ENCODE measurements at regions not wholly inside any gene's neighbourhood (a gene's known extent, or its start where the extent isn't known, plus 50 kb on each side); places are given as distances from the start of the nearest gene placed in this dataset.

- H3K4me3 Mint-ChIP-seq = no peak overlapping the region
- DNase-seq (ENCODE audit: low spot score in 2 of 2) (no peak), ATAC-seq (ENCODE audit: low read depth) (no peak)
- no peaks in the 10 kb centered on the region for H3K9me3 Mint-ChIP-seq
- H3K27ac Mint-ChIP-seq = no peak overlapping the region
- no peaks in the 10 kb centered on the region for H3K4me1 Mint-ChIP-seq
- H3K27me3 Mint-ChIP-seq = no peaks in the 10 kb centered on the region
- no peaks in the 10 kb centered on the region for H3K36me3 Mint-ChIP-seq
These were observed 2126.6 kb downstream of the MRPL39 start for GRCh38 chr21:23480591-23481270.

GRCh38 chr21:23478381-23478780 lies 2128.9 kb downstream of the MRPL39 start:
- ATAC-seq (ENCODE audit: low read depth) = no peak
- DNase-seq (ENCODE audit: low spot score in 2 of 2) = no peak
- Mint-ChIP-seq H3K36me3 (no peaks in the 10 kb centered on the region), H3K4me1 (no peaks in the 10 kb centered on the region), H3K27ac (no peak overlapping the region), H3K4me3 (no peak overlapping the region), H3K27me3 (no peaks in the 10 kb centered on the region), H3K9me3 (no peaks in the 10 kb centered on the region)

GRCh38 chr21:23475281-23476219 lies 2131.7 kb downstream of the MRPL39 start:
- ATAC-seq (ENCODE audit: low read depth) (no peak), DNase-seq (ENCODE audit: low spot score in 2 of 2) (no peak)
- Mint-ChIP-seq H3K27ac (no peak overlapping the region), H3K4me3 (no peak overlapping the region), H3K36me3 (no peaks in the 10 kb centered on the region), H3K4me1 (no peaks in the 10 kb centered on the region), H3K9me3 (no peaks in the 10 kb centered on the region), H3K27me3 (no peaks in the 10 kb centered on the region)

GRCh38 chr21:23471877-23472276 lies 2135.4 kb downstream of the MRPL39 start:
- Mint-ChIP-seq H3K9me3 (no peaks in the 10 kb centered on the region), H3K4me3 (no peak overlapping the region), H3K27ac (no peak overlapping the region), H3K27me3 (peaks cover 2% of the 10 kb centered on the region), H3K4me1 (no peaks in the 10 kb centered on the region), H3K36me3 (no peaks in the 10 kb centered on the region)
- ATAC-seq (ENCODE audit: low read depth) (no peak), DNase-seq (ENCODE audit: low spot score in 2 of 2) (no peak)

GRCh38 chr21:23463365-23463764 lies 2143.9 kb downstream of the MRPL39 start:
- Mint-ChIP-seq H3K4me3 (no peak overlapping the region), H3K4me1 (no peaks in the 10 kb centered on the region), H3K27ac (no peak overlapping the region), H3K36me3 (no peaks in the 10 kb centered on the region), H3K9me3 (peaks cover 7% of the 10 kb centered on the region), H3K27me3 (peaks cover 2% of the 10 kb centered on the region)
- ATAC-seq (ENCODE audit: low read depth) (no peak), DNase-seq (ENCODE audit: low spot score in 2 of 2) (no peak)

GRCh38 chr21:23455676-23456075 lies 2151.6 kb downstream of the MRPL39 start:
- H3K27me3 Mint-ChIP-seq = no peaks in the 10 kb centered on the region
- no peaks in the 10 kb centered on the region for H3K9me3 Mint-ChIP-seq
- peaks cover 4% of the 10 kb centered on the region for H3K4me1 Mint-ChIP-seq
- ATAC-seq (ENCODE audit: low read depth) (no peak), DNase-seq (ENCODE audit: low spot score in 2 of 2) (no peak)
- no peaks in the 10 kb centered on the region for H3K36me3 Mint-ChIP-seq
- no peak overlapping the region for H3K27ac Mint-ChIP-seq
- H3K4me3 Mint-ChIP-seq = no peak overlapping the region

- no peaks in the 10 kb centered on the region for H3K27me3 Mint-ChIP-seq
- ATAC-seq (ENCODE audit: low read depth) = peak; percentile 44
- peaks cover 4% of the 10 kb centered on the region for H3K4me1 Mint-ChIP-seq
- H3K27ac Mint-ChIP-seq = no peak overlapping the region
- no peaks in the 10 kb centered on the region for H3K36me3 Mint-ChIP-seq
- peak overlapping the region; percentile 64 for H3K4me3 Mint-ChIP-seq
- DNase-seq (ENCODE audit: low spot score in 2 of 2) = no peak
- H3K9me3 Mint-ChIP-seq = no peaks in the 10 kb centered on the region
These were observed 2154.7 kb downstream of the MRPL39 start for GRCh38 chr21:23452384-23453083.

- no peaks in the 10 kb centered on the region for H3K36me3 Mint-ChIP-seq
- no peaks in the 10 kb centered on the region for H3K9me3 Mint-ChIP-seq
- DNase-seq (ENCODE audit: low spot score in 2 of 2) = no peak
- no peak overlapping the region for H3K27ac Mint-ChIP-seq
- no peak for ATAC-seq (ENCODE audit: low read depth)
- H3K27me3 Mint-ChIP-seq = no peaks in the 10 kb centered on the region
- no peaks in the 10 kb centered on the region for H3K4me1 Mint-ChIP-seq
- no peak overlapping the region for H3K4me3 Mint-ChIP-seq
These were observed 2162.0 kb downstream of the MRPL39 start for GRCh38 chr21:23445307-23445706.

GRCh38 chr21:23438081-23438480 lies 2169.2 kb downstream of the MRPL39 start:
- peaks cover 6% of the 10 kb centered on the region for H3K9me3 Mint-ChIP-seq

GRCh38 chr21:23402929-23403520 lies 2204.3 kb downstream of the MRPL39 start:
- H3K4me3 Mint-ChIP-seq = no peak overlapping the region

More at GRCh38 chr21:23438081-23438480, 2169.2 kb downstream of the MRPL39 start:
- Mint-ChIP-seq H3K4me1 (no peaks in the 10 kb centered on the region), H3K27ac (no peak overlapping the region), H3K4me3 (no peak overlapping the region), H3K36me3 (no peaks in the 10 kb centered on the region), H3K27me3 (no peaks in the 10 kb centered on the region)
- ATAC-seq (ENCODE audit: low read depth) = no peak
- DNase-seq (ENCODE audit: low spot score in 2 of 2) = no peak

GRCh38 chr21:23401278-23401677 lies 2206.0 kb downstream of the MRPL39 start:
- no peak for ATAC-seq (ENCODE audit: low read depth)
- no peaks in the 10 kb centered on the region for H3K9me3 Mint-ChIP-seq
- no peak overlapping the region for H3K4me3 Mint-ChIP-seq

More at GRCh38 chr21:23402929-23403520, 2204.3 kb downstream of the MRPL39 start:
- peaks cover 4% of the 10 kb centered on the region for H3K27me3 Mint-ChIP-seq
- H3K27ac Mint-ChIP-seq = no peak overlapping the region
- ATAC-seq (ENCODE audit: low read depth) = no peak
- H3K9me3 Mint-ChIP-seq = no peaks in the 10 kb centered on the region
- H3K36me3 Mint-ChIP-seq = no peaks in the 10 kb centered on the region
- DNase-seq (ENCODE audit: low spot score in 2 of 2) = no peak
- no peaks in the 10 kb centered on the region for H3K4me1 Mint-ChIP-seq

GRCh38 chr21:23398726-23399125 lies 2208.6 kb downstream of the MRPL39 start:
- Mint-ChIP-seq H3K27ac (no peak overlapping the region), H3K9me3 (no peaks in the 10 kb centered on the region), H3K4me1 (no peaks in the 10 kb centered on the region), H3K36me3 (no peaks in the 10 kb centered on the region), H3K27me3 (no peaks in the 10 kb centered on the region), H3K4me3 (no peak overlapping the region)
- no peak for DNase-seq (ENCODE audit: low spot score in 2 of 2)
- ATAC-seq (ENCODE audit: low read depth) = no peak

More at GRCh38 chr21:23401278-23401677, 2206.0 kb downstream of the MRPL39 start:
- Mint-ChIP-seq H3K4me1 (no peaks in the 10 kb centered on the region), H3K27me3 (no peaks in the 10 kb centered on the region), H3K27ac (no peak overlapping the region), H3K36me3 (no peaks in the 10 kb centered on the region)
- no peak for DNase-seq (ENCODE audit: low spot score in 2 of 2)

- Mint-ChIP-seq H3K36me3 (no peaks in the 10 kb centered on the region), H3K4me3 (no peak overlapping the region), H3K27ac (no peak overlapping the region), H3K4me1 (no peaks in the 10 kb centered on the region), H3K27me3 (no peaks in the 10 kb centered on the region), H3K9me3 (no peaks in the 10 kb centered on the region)
- no peak for DNase-seq (ENCODE audit: low spot score in 2 of 2)
- no peak for ATAC-seq (ENCODE audit: low read depth)
These were observed 2212.8 kb downstream of the MRPL39 start for GRCh38 chr21:23394458-23394857.

- H3K36me3 Mint-ChIP-seq = no peaks in the 10 kb centered on the region
- no peaks in the 10 kb centered on the region for H3K4me1 Mint-ChIP-seq
- no peaks in the 10 kb centered on the region for H3K27me3 Mint-ChIP-seq
- H3K27ac Mint-ChIP-seq = no peak overlapping the region
- ATAC-seq (ENCODE audit: low read depth) = no peak
- no peaks in the 10 kb centered on the region for H3K9me3 Mint-ChIP-seq
- no peak for DNase-seq (ENCODE audit: low spot score in 2 of 2)
- H3K4me3 Mint-ChIP-seq = no peak overlapping the region
These were observed 2222.6 kb downstream of the MRPL39 start for GRCh38 chr21:23384679-23385078.

Measured in memory B cell (primary cell).